BLaER1 (cell line): ENCODE measurements at regions not wholly inside any gene's neighbourhood (a gene's known extent, or its start where the extent isn't known, plus 50 kb on each side); places are given as distances from the start of the nearest gene placed in this dataset.
"Not testable (repeated sequence)": the region's sequence is repeated elsewhere in the genome, so short reads cannot be mapped to it uniquely, and the experiment has no call there.

Experiments
- H3K27ac ChIP-seq: shearing (Covaris generic); formaldehyde crosslinking; 2 replicates; pipeline ENCODE4 v1.8.1; 2022
- H3K27me3 ChIP-seq: shearing (Covaris generic); formaldehyde crosslinking; 2 replicates; pipeline ENCODE4 v1.8.1; 2022
- H3K36me3 ChIP-seq: shearing (Covaris generic); formaldehyde crosslinking; 2 replicates; pipeline ENCODE4 v1.8.1; 2022
- H3K4me1 ChIP-seq: shearing (Covaris generic); formaldehyde crosslinking; 2 replicates; pipeline ENCODE4 v1.8.1; 2022
- H3K4me2 ChIP-seq: shearing (Covaris generic); formaldehyde crosslinking; 2 replicates; pipeline ENCODE4 v1.8.1; 2022
- H3K4me3 ChIP-seq: shearing (Covaris generic); formaldehyde crosslinking; 2 replicates; pipeline ENCODE4 v1.8.1; 2022
- H3K9ac ChIP-seq: shearing (Covaris generic); formaldehyde crosslinking; 2 replicates; pipeline ENCODE4 v1.8.1; 2022
- H3K9me3 ChIP-seq: shearing (Covaris generic); formaldehyde crosslinking; 2 replicates; pipeline ENCODE4 v1.8.1; 2022
- H4K20me1 ChIP-seq: shearing (Covaris generic); formaldehyde crosslinking; 2 replicates; pipeline ENCODE4 v1.8.1; 2022
- Cebpa-rat ChIP-seq: shearing (Covaris generic); IDR thresholded peaks from 2 replicates; pipeline ENCODE4 v1.8.1; 2022

- Histone ChIP-seq H3K27me3 (no peaks in the 10 kb centered on the region), H3K27ac (no peak overlapping the region), H3K4me2 (no peak overlapping the region), H3K9me3 (no peaks in the 10 kb centered on the region), H4K20me1 (no peaks in the 10 kb centered on the region), H3K9ac (no peak overlapping the region), H3K36me3 (no peaks in the 10 kb centered on the region), H3K4me1 (no peaks in the 10 kb centered on the region), H3K4me3 (no peak overlapping the region)
- no peak for TF ChIP-seq Cebpa-rat
Observed at GRCh38 chr2:153558247-153558646, 79.7 kb upstream of the RPRM start.

- no peak overlapping the region for H3K27ac ChIP-seq
- H3K4me1 ChIP-seq = no peaks in the 10 kb centered on the region
- no peaks in the 10 kb centered on the region for H3K9me3 ChIP-seq
- TF ChIP-seq Cebpa-rat = no peak
- H3K9ac ChIP-seq = no peak overlapping the region
- H3K36me3 ChIP-seq = no peaks in the 10 kb centered on the region
- H4K20me1 ChIP-seq = no peaks in the 10 kb centered on the region
- H3K27me3 ChIP-seq = no peaks in the 10 kb centered on the region
- no peak overlapping the region for H3K4me3 ChIP-seq
- H3K4me2 ChIP-seq = no peak overlapping the region
Observed at GRCh38 chr2:153567367-153567766, 88.8 kb upstream of the RPRM start.

- no peak overlapping the region for H3K4me2 ChIP-seq
- H3K9ac ChIP-seq = no peak overlapping the region
- no peaks in the 10 kb centered on the region for H3K27me3 ChIP-seq
- H4K20me1 ChIP-seq = no peaks in the 10 kb centered on the region
- no peak overlapping the region for H3K27ac ChIP-seq
- H3K9me3 ChIP-seq = no peaks in the 10 kb centered on the region
- no peaks in the 10 kb centered on the region for H3K4me1 ChIP-seq
- H3K36me3 ChIP-seq = no peaks in the 10 kb centered on the region
- no peak for TF ChIP-seq Cebpa-rat
- H3K4me3 ChIP-seq = no peak overlapping the region
Observed at GRCh38 chr2:153568105-153568504, 89.5 kb upstream of the RPRM start.

GRCh38 chr2:153575171-153575853, 96.8 kb upstream of the RPRM start:
- H3K27ac ChIP-seq = no peak overlapping the region
- H3K9ac ChIP-seq = no peak overlapping the region
- no peaks in the 10 kb centered on the region for H3K36me3 ChIP-seq
- no peaks in the 10 kb centered on the region for H3K9me3 ChIP-seq
- H3K27me3 ChIP-seq = no peaks in the 10 kb centered on the region
- no peaks in the 10 kb centered on the region for H3K4me1 ChIP-seq
- TF ChIP-seq Cebpa-rat = no peak
- H3K4me2 ChIP-seq = no peak overlapping the region
- no peaks in the 10 kb centered on the region for H4K20me1 ChIP-seq
- no peak overlapping the region for H3K4me3 ChIP-seq

GRCh38 chr2:153584244-153584643, 105.7 kb upstream of the RPRM start:
- H3K4me1 ChIP-seq = no peaks in the 10 kb centered on the region
- H3K4me2 ChIP-seq = no peak overlapping the region
- H3K27me3 ChIP-seq = no peaks in the 10 kb centered on the region
- no peaks in the 10 kb centered on the region for H4K20me1 ChIP-seq
- no peak overlapping the region for H3K27ac ChIP-seq
- no peaks in the 10 kb centered on the region for H3K36me3 ChIP-seq
- no peak for TF ChIP-seq Cebpa-rat
- peaks cover 25% of the 10 kb centered on the region for H3K9me3 ChIP-seq
- H3K4me3 ChIP-seq = no peak overlapping the region
- H3K9ac ChIP-seq = no peak overlapping the region

GRCh38 chr2:153588408-153588807, 109.8 kb upstream of the RPRM start:
- H3K4me1 ChIP-seq = no peaks in the 10 kb centered on the region
- H3K9ac ChIP-seq = no peak overlapping the region
- no peak for TF ChIP-seq Cebpa-rat
- no peaks in the 10 kb centered on the region for H3K27me3 ChIP-seq
- H3K4me2 ChIP-seq = no peak overlapping the region
- H3K9me3 ChIP-seq = peaks cover 26% of the 10 kb centered on the region
- no peaks in the 10 kb centered on the region for H3K36me3 ChIP-seq
- no peaks in the 10 kb centered on the region for H4K20me1 ChIP-seq
- no peak overlapping the region for H3K4me3 ChIP-seq
- no peak overlapping the region for H3K27ac ChIP-seq

- Histone ChIP-seq H3K4me3 (no peak overlapping the region), H3K4me2 (no peak overlapping the region), H3K9me3 (peaks cover 26% of the 10 kb centered on the region), H4K20me1 (no peaks in the 10 kb centered on the region), H3K27ac (no peak overlapping the region), H3K9ac (no peak overlapping the region), H3K27me3 (no peaks in the 10 kb centered on the region), H3K36me3 (no peaks in the 10 kb centered on the region), H3K4me1 (no peaks in the 10 kb centered on the region)
- no peak for TF ChIP-seq Cebpa-rat
Observed at GRCh38 chr2:153589586-153589985, 111.0 kb upstream of the RPRM start.

- not testable (repeated sequence) for H3K4me2 ChIP-seq, H3K27ac ChIP-seq, H3K4me1 ChIP-seq, H4K20me1 ChIP-seq, H3K36me3 ChIP-seq, H3K27me3 ChIP-seq, H3K9ac ChIP-seq, H3K4me3 ChIP-seq
- peaks cover 13% of the 10 kb centered on the region for H3K9me3 ChIP-seq
Observed at GRCh38 chr2:153593086-153593485, 114.5 kb upstream of the RPRM start.

- no peaks in the 10 kb centered on the region for H4K20me1 ChIP-seq
- no peak overlapping the region for H3K9ac ChIP-seq
- no peak overlapping the region for H3K27ac ChIP-seq
- TF ChIP-seq Cebpa-rat = no peak
- no peaks in the 10 kb centered on the region for H3K4me1 ChIP-seq
- no peak overlapping the region for H3K4me3 ChIP-seq
- H3K4me2 ChIP-seq = no peak overlapping the region
- no peaks in the 10 kb centered on the region for H3K27me3 ChIP-seq
- H3K36me3 ChIP-seq = no peaks in the 10 kb centered on the region
- no peaks in the 10 kb centered on the region for H3K9me3 ChIP-seq
Observed at GRCh38 chr2:153595939-153596338, 117.4 kb upstream of the RPRM start.

- no peak overlapping the region for H3K27ac ChIP-seq
- TF ChIP-seq Cebpa-rat = no peak
- no peak overlapping the region for H3K9ac ChIP-seq
- H3K4me2 ChIP-seq = no peak overlapping the region
- H4K20me1 ChIP-seq = no peaks in the 10 kb centered on the region
- no peaks in the 10 kb centered on the region for H3K27me3 ChIP-seq
- H3K4me1 ChIP-seq = no peaks in the 10 kb centered on the region
- no peak overlapping the region for H3K4me3 ChIP-seq
- H3K36me3 ChIP-seq = no peaks in the 10 kb centered on the region
- no peaks in the 10 kb centered on the region for H3K9me3 ChIP-seq
Observed at GRCh38 chr2:153601812-153602211, 123.2 kb upstream of the RPRM start.

GRCh38 chr2:153604133-153604532, 125.6 kb upstream of the RPRM start:
- Histone ChIP-seq H3K4me2 (no peak overlapping the region), H3K27ac (no peak overlapping the region), H3K4me1 (no peaks in the 10 kb centered on the region), H3K4me3 (no peak overlapping the region), H4K20me1 (no peaks in the 10 kb centered on the region), H3K9ac (no peak overlapping the region), H3K9me3 (no peaks in the 10 kb centered on the region), H3K36me3 (no peaks in the 10 kb centered on the region), H3K27me3 (no peaks in the 10 kb centered on the region)
- no peak for TF ChIP-seq Cebpa-rat
